SK-N-SH (cell line): ENCODE measurements at regions not wholly inside any gene's neighbourhood (a gene's known extent, or its start where the extent isn't known, plus 50 kb on each side); places are given as distances from the start of the nearest gene placed in this dataset.

ENCODE experiments used
- CTCF ChIA-PET: fragments of 300-600, 350-600 bp; formaldehyde crosslinking; extraction: SDS; loops from one replicate; lab custom pipeline; 2021; lab: Yijun Ruan, JAX
- POLR2A ChIA-PET: fragments of 350-600 bp; sonication (Branson Sonifier 250); formaldehyde crosslinking; extraction: SDS; loops from one replicate; lab custom pipeline; 2020; ENCODE audit warnings: antibody characterized with exemption, inconsistent platforms; lab: Yijun Ruan, JAX
- DNase-seq: peaks from one replicate; pipeline ENCODE4 v3.0.0; 2012
- H2AFZ ChIP-seq: fragments of 200-600 bp; sonication (generic); 2 replicates; pipeline ENCODE4 v1.8.1; 2016; ENCODE audit warnings: antibody characterized with exemption, mild to moderate bottlenecking, low read depth
- H3F3A ChIP-seq: fragments of 200-600 bp; sonication (generic); replicated peaks from 2 replicates; pipeline ENCODE3; 2016; ENCODE audit warnings: antibody characterized with exemption, mild to moderate bottlenecking; ENCODE audit not compliant: insufficient read depth
- H3K27ac ChIP-seq, 2 experiments: fragments of 200-500 bp in 1 of 2; fragments of 200-600 bp in 1 of 2; sonication (Bioruptor generic) in 1 of 2; sonication (generic), shearing (Covaris generic) in 1 of 2; 2 replicates each; pipeline versions ENCODE4 v1.5.1 to v1.6.1; 2014 to 2016; ENCODE audit warnings: low read depth in 2 of 2, inconsistent platforms in 1 of 2, low read length in 1 of 2, mild to moderate bottlenecking in 1 of 2, mixed read lengths in 1 of 2
- H3K27me3 ChIP-seq: fragments of 200-600 bp; sonication (generic), shearing (Covaris generic); 2 replicates; pipeline ENCODE4 v1.6.1; 2016; ENCODE audit warnings: mixed run types; ENCODE audit not compliant: insufficient read depth
- H3K36me3 ChIP-seq, 2 experiments: fragments of 200-500 bp in 1 of 2; fragments of 200-600 bp in 1 of 2; sonication (Bioruptor generic) in 1 of 2; sonication (generic) in 1 of 2; replicated peaks in 1 of 2; 2 replicates each; pipeline versions ENCODE3 to v1.5.1; 2014 to 2016; ENCODE audit warnings: low read length in 1 of 2, mild to moderate bottlenecking in 1 of 2; ENCODE audit not compliant: insufficient read depth in 2 of 2, control insufficient read depth in 1 of 2
- H3K4me1 ChIP-seq, 2 experiments: fragments of 200-500 bp in 1 of 2; fragments of 200-600 bp in 1 of 2; sonication (Bioruptor generic) in 1 of 2; sonication (generic), shearing (Covaris generic) in 1 of 2; 2 replicates each; pipeline versions ENCODE4 v1.5.1 to v1.6.1; 2014 to 2016; ENCODE audit warnings: low read depth in 1 of 2, low read length in 1 of 2, mixed run types in 1 of 2; ENCODE audit not compliant: insufficient read depth in 2 of 2, control insufficient read depth in 1 of 2
- H3K4me2 ChIP-seq: fragments of 200-600 bp; sonication (generic), shearing (Covaris generic); 2 replicates; pipeline ENCODE4 v1.6.1; 2017; ENCODE audit warnings: mixed run types
- H3K4me3 ChIP-seq, 2 experiments: fragments of 200-500 bp in 1 of 2; fragments of 200-600 bp in 1 of 2; sonication (Bioruptor generic) in 1 of 2; sonication (generic), shearing (Covaris generic) in 1 of 2; 2 replicates each; pipeline versions ENCODE4 v1.5.1 to v1.8.1; 2014 to 2016; ENCODE audit warnings: low read depth in 2 of 2, inconsistent platforms in 1 of 2, low read length in 1 of 2, mild to moderate bottlenecking in 1 of 2, mixed read lengths in 1 of 2, moderate library complexity in 1 of 2
- H3K79me2 ChIP-seq: fragments of 200-600 bp; sonication (generic); 2 replicates; pipeline ENCODE4 v1.8.1; 2017; ENCODE audit warnings: mild to moderate bottlenecking; ENCODE audit not compliant: insufficient read depth
- H3K9ac ChIP-seq: fragments of 200-600 bp; sonication (generic); 2 replicates; pipeline ENCODE4 v1.6.1; 2017; ENCODE audit warnings: mixed run types
- H3K9me2 ChIP-seq: fragments of 200-600 bp; sonication (generic); 2 replicates; pipeline ENCODE4 v1.6.1; 2017; ENCODE audit warnings: mixed run types
- H3K9me3 ChIP-seq: fragments of 200-600 bp; sonication (generic); 2 replicates; pipeline ENCODE4 v1.6.1; 2017; ENCODE audit warnings: mixed run types, mild to moderate bottlenecking, moderate library complexity
- H4K20me1 ChIP-seq: fragments of 200-600 bp; sonication (generic); 2 replicates; pipeline ENCODE4 v1.6.1; 2017; ENCODE audit warnings: mild to moderate bottlenecking, mixed run types; ENCODE audit not compliant: insufficient read depth
- CHD2 ChIP-seq: fragments of 150-350 bp; IDR thresholded peaks from 2 replicates; pipeline ENCODE4 v1.6.1; 2018; ENCODE audit warnings: low read length; ENCODE audit not compliant: partially characterized antibody
- CTCF ChIP-seq: fragments of 200-600 bp; sonication (generic); IDR thresholded peaks from 2 replicates; pipeline ENCODE4 v1.6.1; 2017; ENCODE audit warnings: antibody characterized with exemption, mild to moderate bottlenecking, moderate library complexity
- EP300 ChIP-seq, 2 experiments: IDR thresholded peaks; 2 replicates each; pipeline versions ENCODE4 v1.4.0 to v1.6.1; 2012; ENCODE audit warnings: borderline replicate concordance in 1 of 2, low read depth in 1 of 2, low read length in 1 of 2
- EZH2phosphoT487 ChIP-seq: fragments of 200-600 bp; sonication (generic); IDR thresholded peaks from 2 replicates; pipeline ENCODE4 v1.6.1; 2017; ENCODE audit warnings: low read depth, mixed run types, mild to moderate bottlenecking, antibody characterized with exemption, moderate library complexity, borderline replicate concordance
- FOXJ3 ChIP-seq: sonication (generic); formaldehyde crosslinking; IDR thresholded peaks from 2 replicates; pipeline ENCODE4 v1.5.1; 2020; ENCODE audit warnings: mild to moderate bottlenecking, missing genetic modification reagents
- FOXM1 ChIP-seq: IDR thresholded peaks from 2 replicates; pipeline ENCODE4 v1.4.0; 2012; ENCODE audit warnings: low read depth, mild to moderate bottlenecking
- GABPA ChIP-seq: IDR thresholded peaks from 2 replicates; pipeline ENCODE4 v1.4.0; 2012; ENCODE audit warnings: low read depth, mild to moderate bottlenecking
- GATA2 ChIP-seq: sonication (generic); formaldehyde crosslinking; IDR thresholded peaks from 2 replicates; pipeline ENCODE4 v1.5.0; 2020; ENCODE audit warnings: mild to moderate bottlenecking, missing genetic modification reagents
- JUND ChIP-seq: IDR thresholded peaks from 2 replicates; pipeline ENCODE4 v1.4.0; 2012
- MAX ChIP-seq: IDR thresholded peaks from 2 replicates; pipeline ENCODE4 v1.4.0; 2012; ENCODE audit warnings: low read depth
- MEF2A ChIP-seq: IDR thresholded peaks from 2 replicates; pipeline ENCODE4 v1.4.0; 2012; ENCODE audit warnings: low read depth, borderline replicate concordance
- MXI1 ChIP-seq: IDR thresholded peaks from 2 replicates; pipeline ENCODE4 v1.6.1; 2012; ENCODE audit warnings: mild to moderate bottlenecking, low read depth, low read length, improper control_type of control experiment
- NFIC ChIP-seq: IDR thresholded peaks from 2 replicates; pipeline ENCODE4 v1.4.0; 2012; ENCODE audit warnings: borderline replicate concordance
- POLR2AphosphoS5 ChIP-seq: IDR thresholded peaks from 2 replicates; pipeline ENCODE4 v1.6.1; 2012; ENCODE audit warnings: low read depth, low read length
- RFX5 ChIP-seq: IDR thresholded peaks from 2 replicates; pipeline ENCODE4 v1.6.1; 2012; ENCODE audit warnings: mild to moderate bottlenecking, improper control_type of control experiment, low read length
- RXRA ChIP-seq: IDR thresholded peaks from 2 replicates; pipeline ENCODE4 v1.4.0; 2012; ENCODE audit warnings: low read depth, mild to moderate bottlenecking, borderline replicate concordance
- TAF1 ChIP-seq: IDR thresholded peaks from 2 replicates; pipeline ENCODE4 v1.6.1; 2012; ENCODE audit warnings: low read depth, mild to moderate bottlenecking, low read length, moderate library complexity, borderline replicate concordance
- TCF12 ChIP-seq: IDR thresholded peaks from 2 replicates; pipeline ENCODE4 v1.4.0; 2012
- USF1 ChIP-seq: IDR thresholded peaks from 2 replicates; pipeline ENCODE4 v1.4.0; 2012; ENCODE audit warnings: low read depth, borderline replicate concordance
- WGBS: methylation state at CpG from one replicate; pipeline ENCODE4 v1.1.6; 2017; ENCODE audit warnings: low lambda C conversion rate; 5-methylcytosine and 5-hydroxymethylcytosine counted together
- TF ChIP-seq, protein P1 (sequence below): IDR thresholded peaks from 2 replicates; pipeline ENCODE4 v1.4.0; 2012; ENCODE audit warnings: low read depth, borderline replicate concordance
- TF ChIP-seq, protein P2 (sequence below): IDR thresholded peaks from 2 replicates; pipeline ENCODE4 v1.6.1; 2012; ENCODE audit warnings: mild to moderate bottlenecking, low read depth, low read length, moderate library complexity

- H3K4me1 ChIP-seq, result no peaks in the 10 kb centered on the region
- no peaks in the 10 kb centered on the region for H3K36me3 ChIP-seq
- no peaks in the 10 kb centered on the region for H3K79me2 ChIP-seq
- H3K4me2 ChIP-seq, result no peak overlapping the region
- H3K27me3 ChIP-seq, result no peaks in the 10 kb centered on the region
- no peaks in the 10 kb centered on the region for H3K9me2 ChIP-seq
- DNase-seq, result no peak
- no peak overlapping the region for H3K9ac ChIP-seq
- H3K27ac ChIP-seq, result no peak overlapping the region
- no peak overlapping the region for H3K4me3 ChIP-seq
- CTCF ChIA-PET, result no interaction called here
- POLR2A ChIA-PET, result no interaction called here
- H3K9me3 ChIP-seq, result no peaks in the 10 kb centered on the region
- no peaks in the 10 kb centered on the region for H4K20me1 ChIP-seq
- no peaks in the 10 kb centered on the region for H3F3A ChIP-seq
- no peak overlapping the region for H2AFZ ChIP-seq
- WGBS, result 30% methylated on average over 3 of the region's 3 CpGs
- no peak for TF ChIP-seq TCF12
- TF ChIP-seq MEF2A, result no peak
- no peak for TF ChIP-seq EZH2phosphoT487
- TF ChIP-seq EP300 (IDR thresholded peaks at IDR 0.05; ENCODE audit: borderline replicate concordance in 1 of 2, low read depth in 1 of 2, low read length in 1 of 2), result no peak
- TF ChIP-seq NFIC, result no peak
- no peak for TF ChIP-seq JUND
Measured at GRCh38 chr4:159980826-159981468, 878.1 kb downstream of the RAPGEF2 start.

GRCh38 chr4:159981469-159981856, 878.6 kb downstream of the RAPGEF2 start:
- ChIA-PET POLR2A (no interaction called here), CTCF (no interaction called here)
- H3K9ac ChIP-seq, result no peak overlapping the region
- H4K20me1 ChIP-seq, result no peaks in the 10 kb centered on the region
- H3K4me1 ChIP-seq, result no peaks in the 10 kb centered on the region
- no peak overlapping the region for H3K27ac ChIP-seq
- no peaks in the 10 kb centered on the region for H3K9me3 ChIP-seq
- no peak for DNase-seq
- no peaks in the 10 kb centered on the region for H3K36me3 ChIP-seq
- H3K27me3 ChIP-seq, result no peaks in the 10 kb centered on the region
- no peaks in the 10 kb centered on the region for H3K79me2 ChIP-seq
- no peaks in the 10 kb centered on the region for H3F3A ChIP-seq
- H3K4me3 ChIP-seq, result no peak overlapping the region
- H3K9me2 ChIP-seq, result no peaks in the 10 kb centered on the region
- H3K4me2 ChIP-seq, result no peak overlapping the region
- no peak overlapping the region for H2AFZ ChIP-seq
- no peak for TF ChIP-seq CTCF
- no peak for TF ChIP-seq RXRA
- TF ChIP-seq NFIC, result no peak
- no peak for TF ChIP-seq GATA2 (CRISPR knock-in tag)
- TF ChIP-seq, protein P1, sequence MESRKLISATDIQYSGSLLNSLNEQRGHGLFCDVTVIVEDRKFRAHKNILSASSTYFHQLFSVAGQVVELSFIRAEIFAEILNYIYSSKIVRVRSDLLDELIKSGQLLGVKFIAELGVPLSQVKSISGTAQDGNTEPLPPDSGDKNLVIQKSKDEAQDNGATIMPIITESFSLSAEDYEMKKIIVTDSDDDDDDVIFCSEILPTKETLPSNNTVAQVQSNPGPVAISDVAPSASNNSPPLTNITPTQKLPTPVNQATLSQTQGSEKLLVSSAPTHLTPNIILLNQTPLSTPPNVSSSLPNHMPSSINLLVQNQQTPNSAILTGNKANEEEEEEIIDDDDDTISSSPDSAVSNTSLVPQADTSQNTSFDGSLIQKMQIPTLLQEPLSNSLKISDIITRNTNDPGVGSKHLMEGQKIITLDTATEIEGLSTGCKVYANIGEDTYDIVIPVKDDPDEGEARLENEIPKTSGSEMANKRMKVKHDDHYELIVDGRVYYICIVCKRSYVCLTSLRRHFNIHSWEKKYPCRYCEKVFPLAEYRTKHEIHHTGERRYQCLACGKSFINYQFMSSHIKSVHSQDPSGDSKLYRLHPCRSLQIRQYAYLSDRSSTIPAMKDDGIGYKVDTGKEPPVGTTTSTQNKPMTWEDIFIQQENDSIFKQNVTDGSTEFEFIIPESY, result no peak
- TF ChIP-seq EZH2phosphoT487, result no peak
- no peak for TF ChIP-seq FOXM1
- no peak for TF ChIP-seq CHD2
- no peak for TF ChIP-seq RFX5
- no peak for TF ChIP-seq TAF1
- no peak for TF ChIP-seq MEF2A
- no peak for TF ChIP-seq POLR2AphosphoS5
- no peak for TF ChIP-seq MAX
- TF ChIP-seq GABPA, result no peak
- TF ChIP-seq FOXJ3 (CRISPR knock-in tag), result no peak
- TF ChIP-seq MXI1, result no peak
- TF ChIP-seq, protein P2, sequence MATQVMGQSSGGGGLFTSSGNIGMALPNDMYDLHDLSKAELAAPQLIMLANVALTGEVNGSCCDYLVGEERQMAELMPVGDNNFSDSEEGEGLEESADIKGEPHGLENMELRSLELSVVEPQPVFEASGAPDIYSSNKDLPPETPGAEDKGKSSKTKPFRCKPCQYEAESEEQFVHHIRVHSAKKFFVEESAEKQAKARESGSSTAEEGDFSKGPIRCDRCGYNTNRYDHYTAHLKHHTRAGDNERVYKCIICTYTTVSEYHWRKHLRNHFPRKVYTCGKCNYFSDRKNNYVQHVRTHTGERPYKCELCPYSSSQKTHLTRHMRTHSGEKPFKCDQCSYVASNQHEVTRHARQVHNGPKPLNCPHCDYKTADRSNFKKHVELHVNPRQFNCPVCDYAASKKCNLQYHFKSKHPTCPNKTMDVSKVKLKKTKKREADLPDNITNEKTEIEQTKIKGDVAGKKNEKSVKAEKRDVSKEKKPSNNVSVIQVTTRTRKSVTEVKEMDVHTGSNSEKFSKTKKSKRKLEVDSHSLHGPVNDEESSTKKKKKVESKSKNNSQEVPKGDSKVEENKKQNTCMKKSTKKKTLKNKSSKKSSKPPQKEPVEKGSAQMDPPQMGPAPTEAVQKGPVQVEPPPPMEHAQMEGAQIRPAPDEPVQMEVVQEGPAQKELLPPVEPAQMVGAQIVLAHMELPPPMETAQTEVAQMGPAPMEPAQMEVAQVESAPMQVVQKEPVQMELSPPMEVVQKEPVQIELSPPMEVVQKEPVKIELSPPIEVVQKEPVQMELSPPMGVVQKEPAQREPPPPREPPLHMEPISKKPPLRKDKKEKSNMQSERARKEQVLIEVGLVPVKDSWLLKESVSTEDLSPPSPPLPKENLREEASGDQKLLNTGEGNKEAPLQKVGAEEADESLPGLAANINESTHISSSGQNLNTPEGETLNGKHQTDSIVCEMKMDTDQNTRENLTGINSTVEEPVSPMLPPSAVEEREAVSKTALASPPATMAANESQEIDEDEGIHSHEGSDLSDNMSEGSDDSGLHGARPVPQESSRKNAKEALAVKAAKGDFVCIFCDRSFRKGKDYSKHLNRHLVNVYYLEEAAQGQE, result no peak
- no peak for TF ChIP-seq USF1
